Keratinocyte (primary cell): ENCODE measurements at regions not wholly inside any gene's neighbourhood (a gene's known extent, or its start where the extent isn't known, plus 50 kb on each side); places are given as distances from the start of the nearest gene placed in this dataset.

Source experiments
- EZH2 ChIP-seq: IDR thresholded peaks from one replicate; pipeline ENCODE4 v1.6.1; 2012; ENCODE audit warnings: inconsistent platforms, mild to moderate bottlenecking, low read length, moderate library complexity
- TF ChIP-seq, protein P1 (sequence below), 3 experiments: IDR thresholded peaks in 1 of 3; conservative IDR thresholded peaks in 1 of 3; optimal IDR thresholded peaks in 1 of 3; 2 replicates in 2 of 3; 3 replicates in 1 of 3; pipeline versions ENCODE3 to v1.5.1; 2011; ENCODE audit warnings: low read length in 3 of 3, mild to moderate bottlenecking in 3 of 3, moderate library complexity in 2 of 3, control low read depth in 1 of 3, inconsistent platforms in 1 of 3; ENCODE audit not compliant: insufficient read depth in 2 of 3; ENCODE audit errors: extremely low read depth in 1 of 3

DNA sequence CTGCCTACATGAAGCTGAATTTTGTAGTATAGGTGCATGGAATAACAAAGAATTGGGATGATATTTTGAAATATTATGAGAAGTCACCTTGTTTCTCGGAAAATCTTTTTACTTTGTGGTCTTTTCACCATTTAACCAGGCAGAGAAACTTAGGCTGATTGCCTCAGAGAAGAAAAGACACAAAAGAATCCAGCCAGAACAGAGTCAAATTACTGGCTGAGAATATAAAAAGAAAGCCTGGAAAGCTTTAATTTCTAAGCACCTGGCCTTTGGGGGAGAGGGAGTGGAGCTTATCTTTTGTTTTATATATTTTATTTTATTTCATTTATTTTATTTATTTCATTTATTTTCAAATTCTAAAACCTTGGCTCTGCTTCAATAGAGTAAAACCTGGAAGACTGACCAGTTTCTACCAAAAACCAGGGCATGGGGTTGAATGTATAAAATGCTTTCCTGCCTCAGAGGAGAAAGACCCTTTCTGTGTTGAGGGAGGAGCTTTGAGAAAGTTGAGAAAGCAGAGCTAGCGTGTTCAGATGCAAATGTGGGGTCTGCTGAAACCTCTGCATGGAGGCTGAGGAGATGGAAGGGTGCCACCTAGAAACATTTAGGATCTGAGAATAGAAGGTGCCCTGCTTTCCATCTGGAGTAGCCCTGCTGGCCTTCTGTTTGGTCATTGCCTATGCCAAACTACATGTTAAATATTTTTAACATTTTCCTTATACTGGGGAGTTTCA, 81.6 kb downstream of the NREP start:
- TF ChIP-seq, protein P1, sequence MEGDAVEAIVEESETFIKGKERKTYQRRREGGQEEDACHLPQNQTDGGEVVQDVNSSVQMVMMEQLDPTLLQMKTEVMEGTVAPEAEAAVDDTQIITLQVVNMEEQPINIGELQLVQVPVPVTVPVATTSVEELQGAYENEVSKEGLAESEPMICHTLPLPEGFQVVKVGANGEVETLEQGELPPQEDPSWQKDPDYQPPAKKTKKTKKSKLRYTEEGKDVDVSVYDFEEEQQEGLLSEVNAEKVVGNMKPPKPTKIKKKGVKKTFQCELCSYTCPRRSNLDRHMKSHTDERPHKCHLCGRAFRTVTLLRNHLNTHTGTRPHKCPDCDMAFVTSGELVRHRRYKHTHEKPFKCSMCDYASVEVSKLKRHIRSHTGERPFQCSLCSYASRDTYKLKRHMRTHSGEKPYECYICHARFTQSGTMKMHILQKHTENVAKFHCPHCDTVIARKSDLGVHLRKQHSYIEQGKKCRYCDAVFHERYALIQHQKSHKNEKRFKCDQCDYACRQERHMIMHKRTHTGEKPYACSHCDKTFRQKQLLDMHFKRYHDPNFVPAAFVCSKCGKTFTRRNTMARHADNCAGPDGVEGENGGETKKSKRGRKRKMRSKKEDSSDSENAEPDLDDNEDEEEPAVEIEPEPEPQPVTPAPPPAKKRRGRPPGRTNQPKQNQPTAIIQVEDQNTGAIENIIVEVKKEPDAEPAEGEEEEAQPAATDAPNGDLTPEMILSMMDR (optimal IDR thresholded peaks at IDR 0.05 in 1 of 3, IDR thresholded peaks at IDR 0.05 in 1 of 3, conservative IDR thresholded peaks at IDR 0.05 in 1 of 3; ENCODE audit: extremely low read depth in 1 of 3, insufficient read depth in 2 of 3, low read length in 3 of 3) = no peak
- TF ChIP-seq EZH2 = no peak
